Right atrium auricular region (tissue), 2 donors: ENCODE measurements at regions not wholly inside any gene's neighbourhood (a gene's known extent, or its start where the extent isn't known, plus 50 kb on each side); places are given as distances from the start of the nearest gene placed in this dataset.
A peak's percentile ranks its signal among the peaks of the same experiment; 100 is the strongest.

ENCODE experiments used
- DNase-seq: peaks from one replicate; pipeline ENCODE4 v3.0.0-alpha.2; 2019; ENCODE audit warnings: low spot score
- H3K27ac ChIP-seq, 2 donors: fragments of 200-600 bp; sonication (generic); 1 replicate in 1 of 2; 2 replicates in 1 of 2; pipeline ENCODE4 v1.5.1; 2016 to 2019
- H3K27me3 ChIP-seq, 2 donors: fragments of 200-600 bp; sonication (generic); one replicate each; pipeline versions ENCODE4 v1.5.1 to v1.6.0; 2017 to 2019
- H3K36me3 ChIP-seq: fragments of 200-600 bp; sonication (generic); one replicate; pipeline ENCODE4 v1.5.1; 2016
- H3K4me1 ChIP-seq, 2 donors: fragments of 200-600 bp; sonication (generic); one replicate each; pipeline versions ENCODE4 v1.5.1 to v1.6.0; 2017 to 2019
- H3K4me3 ChIP-seq, 2 donors: fragments of 200-600 bp; sonication (generic); 1 replicate in 1 of 2; 2 replicates in 1 of 2; pipeline ENCODE4 v1.5.1; 2017 to 2019; ENCODE audit warnings: mild to moderate bottlenecking in 1 of 2, moderate library complexity in 1 of 2
- H3K9me3 ChIP-seq, 2 donors: fragments of 200-600 bp; sonication (generic); one replicate each; pipeline ENCODE4 v1.5.1; 2019
- CTCF ChIP-seq, 2 donors: fragments of 200-600 bp; sonication (generic); IDR thresholded peaks; one replicate each; pipeline ENCODE4 v1.5.1; 2019; ENCODE audit warnings: antibody characterized with exemption in 2 of 2

DNA sequence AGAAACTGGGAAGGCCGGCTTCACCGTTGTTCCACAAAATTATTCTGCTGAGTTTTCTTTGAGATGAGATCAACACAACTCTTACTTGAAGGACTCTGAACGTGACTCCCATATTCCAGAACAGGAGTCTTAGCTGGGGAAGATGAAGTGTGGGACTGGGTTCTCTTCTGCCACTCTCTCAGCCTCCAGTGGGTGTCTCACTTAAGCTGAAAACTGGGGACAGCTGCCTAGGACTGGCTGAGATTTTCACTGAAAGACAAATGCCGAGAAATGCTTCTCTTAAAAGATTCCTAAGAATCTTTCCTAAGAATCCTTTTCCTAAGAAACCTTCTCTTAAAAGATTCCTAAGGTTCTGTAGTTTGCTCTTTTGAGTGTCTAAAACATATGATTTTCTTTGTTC, 156.6 kb upstream of the LHCGR start:
- no peak overlapping the region for H3K4me3 ChIP-seq
- no peaks in the 10 kb centered on the region for H3K36me3 ChIP-seq
- peak in 1 of 2 donors; percentile 35 for TF ChIP-seq CTCF (IDR thresholded peaks at IDR 0.05)
- no peaks in the 10 kb centered on the region for H3K4me1 ChIP-seq
- H3K27ac ChIP-seq: no peak overlapping the region
- H3K27me3 ChIP-seq: no peaks in the 10 kb centered on the region
- H3K9me3 ChIP-seq: no peaks in the 10 kb centered on the region
- DNase-seq: no peak

GRCh38 chr2:48910961-48911360, 155.4 kb upstream of the LHCGR start:
- H3K9me3 ChIP-seq: no peaks in the 10 kb centered on the region
- no peak overlapping the region for H3K27ac ChIP-seq
- no peak overlapping the region for H3K4me3 ChIP-seq
- H3K27me3 ChIP-seq: no peaks in the 10 kb centered on the region
- no peak for TF ChIP-seq CTCF (IDR thresholded peaks at IDR 0.05)
- H3K36me3 ChIP-seq: no peaks in the 10 kb centered on the region
- H3K4me1 ChIP-seq: no peaks in the 10 kb centered on the region
- no peak for DNase-seq

DNA sequence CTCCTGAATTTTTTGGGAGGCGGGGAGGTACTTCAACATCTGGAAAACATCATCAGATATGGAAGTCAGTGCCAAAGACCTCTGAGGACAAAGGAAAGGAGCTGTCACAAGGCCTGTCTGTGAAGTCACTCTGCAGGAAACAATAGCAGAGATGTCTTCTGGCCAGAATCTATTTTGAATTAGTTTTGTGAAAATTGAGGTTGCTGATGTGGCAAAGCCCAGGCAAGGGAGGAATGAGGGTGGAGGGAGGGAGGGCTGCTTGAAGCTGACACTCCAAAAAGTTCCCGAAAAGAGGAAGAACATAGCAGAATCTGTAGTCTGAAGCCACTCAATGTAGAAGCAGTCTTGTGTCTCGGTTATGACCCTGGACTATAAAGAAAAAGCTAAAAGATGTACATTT, 151.1 kb upstream of the LHCGR start:
- H3K4me3 ChIP-seq: no peak overlapping the region
- no peaks in the 10 kb centered on the region for H3K27me3 ChIP-seq
- no peak overlapping the region for H3K27ac ChIP-seq
- no peaks in the 10 kb centered on the region for H3K36me3 ChIP-seq
- no peaks in the 10 kb centered on the region for H3K9me3 ChIP-seq
- no peaks in the 10 kb centered on the region for H3K4me1 ChIP-seq
- TF ChIP-seq CTCF (IDR thresholded peaks at IDR 0.05): no peak
- no peak for DNase-seq

GRCh38 chr2:48905696-48906095, 150.2 kb upstream of the LHCGR start:
- Histone ChIP-seq H3K4me1 (no peaks in the 10 kb centered on the region), H3K27ac (no peak overlapping the region), H3K27me3 (no peaks in the 10 kb centered on the region), H3K4me3 (no peak overlapping the region), H3K36me3 (no peaks in the 10 kb centered on the region), H3K9me3 (no peaks in the 10 kb centered on the region)
- no peak for DNase-seq
- TF ChIP-seq CTCF (IDR thresholded peaks at IDR 0.05): no peak

GRCh38 chr2:48902521-48902920, 147.0 kb upstream of the LHCGR start:
- H3K27ac ChIP-seq: no peak overlapping the region
- DNase-seq: no peak
- H3K4me3 ChIP-seq: no peak overlapping the region
- TF ChIP-seq CTCF (IDR thresholded peaks at IDR 0.05): no peak
- no peaks in the 10 kb centered on the region for H3K9me3 ChIP-seq
- H3K27me3 ChIP-seq: no peaks in the 10 kb centered on the region
- no peaks in the 10 kb centered on the region for H3K4me1 ChIP-seq
- H3K36me3 ChIP-seq: no peaks in the 10 kb centered on the region

- no peak overlapping the region for H3K4me3 ChIP-seq
- H3K4me1 ChIP-seq: no peaks in the 10 kb centered on the region
- H3K27ac ChIP-seq: no peak overlapping the region
- no peaks in the 10 kb centered on the region for H3K36me3 ChIP-seq
- H3K9me3 ChIP-seq: no peaks in the 10 kb centered on the region
- TF ChIP-seq CTCF (IDR thresholded peaks at IDR 0.05): no peak
- H3K27me3 ChIP-seq: no peaks in the 10 kb centered on the region
- no peak for DNase-seq
Measured at GRCh38 chr2:48901416-48901815, 145.9 kb upstream of the LHCGR start.
